ENCODE measurements at regions not wholly inside any gene's neighbourhood (a gene's known extent, or its start where the extent isn't known, plus 50 kb on each side); places are given as distances from the start of the nearest gene placed in this dataset.
A peak's percentile ranks its signal among the peaks of the same experiment; 100 is the strongest.

GRCh38 chr12:31216479-31216878 lies 109.5 kb downstream of the SINHCAF start:
- Histone ChIP-seq H3K27me3 (ENCODE audit: insufficient read depth, low read depth) (peaks cover 4% of the 10 kb centered on the region), H3K4me1 (replicated peaks; ENCODE audit: insufficient read depth) (no peaks in the 10 kb centered on the region), H3K4me3 (no peak overlapping the region), H4K20me1 (ENCODE audit: insufficient read depth) (no peaks in the 10 kb centered on the region), H3K4me2 (no peak overlapping the region), H3K36me3 (ENCODE audit: low read depth) (no peaks in the 10 kb centered on the region), H2AFZ (no peak overlapping the region), H3K27ac (no peak overlapping the region), H3K79me2 (ENCODE audit: low read depth) (no peaks in the 10 kb centered on the region), H3F3A (ENCODE audit: insufficient read depth, low read depth) (no peaks in the 10 kb centered on the region), H3K9me2 (ENCODE audit: insufficient read depth) (no peaks in the 10 kb centered on the region), H3K9me3 (ENCODE audit: insufficient read depth, low read depth) (no peaks in the 10 kb centered on the region)
- DNase-seq: no peak
- BruUV-seq (replicated peaks): no TSS peak
- intact Hi-C loops (cut with micrococcal nuclease; ENCODE audit: unreplicated experiment): no loop called here
- TF ChIP-seq CTCF (conservative IDR thresholded peaks at IDR 0.05) (no peak), EZH2 (IDR thresholded peaks at IDR 0.05; ENCODE audit: low read depth) (no peak)
- POLR2A ChIA-PET (ENCODE audit: unreplicated experiment): no interaction called here
- CTCF ChIA-PET: no interaction called here

GRCh38 chr12:31217356-31218130 lies 108.4 kb downstream of the SINHCAF start:
- CTCF ChIA-PET: interaction anchor here (1.1 to 1.2 kb wide), 3 partner anchors 17 to 100 kb away, joined by 4 read pairs; no protein-coding TSS in a partner anchor
- no TSS peak for BruUV-seq (replicated peaks)

More at GRCh38 chr12:31217356-31218130, 108.4 kb downstream of the SINHCAF start:
- Histone ChIP-seq H4K20me1 (ENCODE audit: insufficient read depth) (no peaks in the 10 kb centered on the region), H3K4me1 (replicated peaks; ENCODE audit: insufficient read depth) (no peaks in the 10 kb centered on the region), H3K9me3 (ENCODE audit: insufficient read depth, low read depth) (no peaks in the 10 kb centered on the region), H3K36me3 (ENCODE audit: low read depth) (no peaks in the 10 kb centered on the region), H3F3A (ENCODE audit: insufficient read depth, low read depth) (no peaks in the 10 kb centered on the region), H3K27ac (no peak overlapping the region), H3K79me2 (ENCODE audit: low read depth) (no peaks in the 10 kb centered on the region), H3K9me2 (ENCODE audit: insufficient read depth) (no peaks in the 10 kb centered on the region), H3K27me3 (ENCODE audit: insufficient read depth, low read depth) (peaks cover 4% of the 10 kb centered on the region), H3K4me3 (no peak overlapping the region), H3K4me2 (no peak overlapping the region), H2AFZ (no peak overlapping the region)
- intact Hi-C loops (cut with micrococcal nuclease; ENCODE audit: unreplicated experiment): no loop called here
- POLR2A ChIA-PET (ENCODE audit: unreplicated experiment): no interaction called here
- TF ChIP-seq EZH2 (IDR thresholded peaks at IDR 0.05; ENCODE audit: low read depth) (no peak), CTCF (conservative IDR thresholded peaks at IDR 0.05) (no peak)
- peak in 1 of 2 experiments; percentile 29 for DNase-seq

Measured in PC-9 (cell line).